Mucosa of descending colon (tissue), 3 donors: ENCODE measurements at regions not wholly inside any gene's neighbourhood (a gene's known extent, or its start where the extent isn't known, plus 50 kb on each side); places are given as distances from the start of the nearest gene placed in this dataset.

Experiments
- ATAC-seq: fragments of 200-7000 bp; cut with Tn5 transposase; one replicate; pipeline ENCODE4 v1.9.1; 2020; ENCODE audit warnings: mild to moderate bottlenecking, moderate library complexity
- DNase-seq, 3 donors: peaks; one replicate each; pipeline ENCODE4 v3.0.0-alpha.2; 2020
- H3K36me3 ChIP-seq: fragments of 200-600 bp; one replicate; pipeline ENCODE4 v1.8.0; 2021; ENCODE audit warnings: low read depth, mild to moderate bottlenecking
- H3K4me1 ChIP-seq: fragments of 200-600 bp; one replicate; pipeline ENCODE4 v1.8.0; 2021; ENCODE audit warnings: low read depth, mild to moderate bottlenecking
- H3K4me3 ChIP-seq: fragments of 200-600 bp; one replicate; pipeline ENCODE4 v1.8.0; 2021; ENCODE audit warnings: mild to moderate bottlenecking
- H3K9me3 ChIP-seq: fragments of 200-600 bp; one replicate; pipeline ENCODE4 v1.8.0; 2021; ENCODE audit warnings: mild to moderate bottlenecking
- intact Hi-C, 2 donors: fragments of 100-400 bp; cut with DNase I in 1 of 2; cut with micrococcal nuclease in 1 of 2; formaldehyde crosslinking; loops; one replicate each; pipeline versions ENCODE4 v1.11.0 to v1.11.1; 2022; cut with DNase I, micrococcal nuclease
- TF ChIP-seq, protein P1 (sequence below): fragments of 200-600 bp; IDR thresholded peaks from one replicate; pipeline ENCODE4 v1.8.0; 2022; ENCODE audit warnings: antibody characterized with exemption, mild to moderate bottlenecking
- donor health status: DM: no; HTN: no; CAD: no; lungs with moderate emphysema.
- donor health status: DM: no; HTN: no; CAD: no.
- donor health status: DM: no; HTN: yes; CAD: no.

DNA sequence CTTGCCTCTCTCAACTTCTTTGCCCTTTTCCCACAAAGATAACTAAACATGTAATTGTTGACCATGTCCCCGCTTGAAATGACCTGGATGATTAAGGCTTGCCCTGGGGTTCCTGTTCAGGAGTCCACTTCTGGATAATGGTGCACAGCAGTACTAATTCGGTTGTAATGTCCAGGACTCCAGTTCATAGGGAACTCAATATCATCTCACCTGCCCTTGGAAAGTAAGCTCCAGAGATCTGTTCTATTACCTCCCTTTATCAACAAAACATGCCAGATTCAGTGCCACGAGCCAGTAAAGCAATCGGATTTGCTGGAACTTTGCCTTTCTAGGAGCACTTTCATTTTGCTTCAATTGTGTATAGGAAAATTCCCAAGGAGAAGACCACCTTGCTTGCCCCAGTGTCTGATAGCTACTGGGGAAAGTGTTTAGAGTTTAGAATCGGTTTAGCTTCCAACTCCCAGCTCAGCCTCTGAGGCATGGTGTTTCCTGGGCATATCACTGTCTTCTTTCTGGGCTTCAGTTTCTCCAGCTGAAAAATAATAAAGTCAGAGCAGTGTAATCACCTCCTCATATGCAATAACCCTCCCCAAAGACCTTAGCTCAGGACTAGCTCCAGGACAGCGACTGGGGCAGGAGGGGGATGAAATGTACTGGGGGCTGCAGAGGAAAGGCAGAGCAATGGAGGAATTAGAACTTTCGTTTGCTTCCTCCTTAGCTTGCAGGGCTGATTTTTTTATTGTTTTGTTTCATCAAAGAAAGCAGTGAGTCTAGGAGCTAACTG, 162.6 kb upstream of the CYRIA start:
- Histone ChIP-seq H3K4me1 (no peaks in the 10 kb centered on the region), H3K9me3 (no peaks in the 10 kb centered on the region), H3K36me3 (no peaks in the 10 kb centered on the region), H3K4me3 (no peak overlapping the region)
- intact Hi-C loops, result no loop called here
- DNase-seq (no peak), ATAC-seq (no peak)
- TF ChIP-seq, protein P1, sequence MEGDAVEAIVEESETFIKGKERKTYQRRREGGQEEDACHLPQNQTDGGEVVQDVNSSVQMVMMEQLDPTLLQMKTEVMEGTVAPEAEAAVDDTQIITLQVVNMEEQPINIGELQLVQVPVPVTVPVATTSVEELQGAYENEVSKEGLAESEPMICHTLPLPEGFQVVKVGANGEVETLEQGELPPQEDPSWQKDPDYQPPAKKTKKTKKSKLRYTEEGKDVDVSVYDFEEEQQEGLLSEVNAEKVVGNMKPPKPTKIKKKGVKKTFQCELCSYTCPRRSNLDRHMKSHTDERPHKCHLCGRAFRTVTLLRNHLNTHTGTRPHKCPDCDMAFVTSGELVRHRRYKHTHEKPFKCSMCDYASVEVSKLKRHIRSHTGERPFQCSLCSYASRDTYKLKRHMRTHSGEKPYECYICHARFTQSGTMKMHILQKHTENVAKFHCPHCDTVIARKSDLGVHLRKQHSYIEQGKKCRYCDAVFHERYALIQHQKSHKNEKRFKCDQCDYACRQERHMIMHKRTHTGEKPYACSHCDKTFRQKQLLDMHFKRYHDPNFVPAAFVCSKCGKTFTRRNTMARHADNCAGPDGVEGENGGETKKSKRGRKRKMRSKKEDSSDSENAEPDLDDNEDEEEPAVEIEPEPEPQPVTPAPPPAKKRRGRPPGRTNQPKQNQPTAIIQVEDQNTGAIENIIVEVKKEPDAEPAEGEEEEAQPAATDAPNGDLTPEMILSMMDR, result no peak

DNA sequence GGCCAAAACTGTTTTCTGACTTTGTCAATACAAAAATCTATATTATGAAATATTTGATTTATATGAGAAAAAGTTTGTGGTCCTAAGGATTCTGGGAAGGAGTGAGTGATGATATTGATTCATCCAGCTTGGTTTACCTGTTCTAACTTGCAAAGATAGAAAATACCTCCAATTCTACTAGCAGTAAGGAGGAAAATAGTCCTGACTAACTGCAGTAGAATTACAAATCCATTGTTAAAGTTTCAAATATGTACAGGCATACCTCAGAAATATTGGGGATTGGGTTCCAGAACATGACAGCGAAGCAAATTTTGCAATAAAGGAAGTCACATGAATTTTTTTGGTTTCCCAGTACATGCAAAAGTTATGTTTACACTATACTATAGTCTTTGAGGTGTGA, 158.8 kb upstream of the CYRIA start:
- no peak overlapping the region for H3K4me3 ChIP-seq
- H3K4me1 ChIP-seq, result no peaks in the 10 kb centered on the region
- no peaks in the 10 kb centered on the region for H3K9me3 ChIP-seq
- H3K36me3 ChIP-seq, result no peaks in the 10 kb centered on the region
- no peak for DNase-seq
- no peak for ATAC-seq
- intact Hi-C loops, result no loop called here
- TF ChIP-seq, protein P1, result no peak

DNA sequence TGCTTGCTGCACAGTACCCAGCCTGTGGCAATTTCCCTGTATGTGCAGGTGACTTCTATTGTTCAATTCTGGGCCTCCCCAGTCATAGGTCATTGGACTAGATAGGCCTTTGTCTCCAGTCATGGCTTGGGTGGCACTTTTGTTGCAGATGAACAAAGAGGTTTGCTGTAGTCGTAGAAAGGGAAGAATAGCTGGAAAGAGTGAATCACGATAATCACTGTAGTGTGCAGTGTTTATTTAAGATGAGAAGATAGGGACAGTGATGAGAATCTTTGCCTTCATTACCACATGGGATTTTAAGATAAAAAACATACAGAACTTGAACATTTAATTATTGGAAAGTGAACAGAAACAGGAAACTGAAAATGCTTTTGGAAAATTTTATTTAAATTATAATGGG, 156.1 kb upstream of the CYRIA start:
- ATAC-seq (no peak), DNase-seq (no peak)
- TF ChIP-seq, protein P1, result no peak
- Histone ChIP-seq H3K9me3 (no peaks in the 10 kb centered on the region), H3K36me3 (no peaks in the 10 kb centered on the region), H3K4me1 (no peaks in the 10 kb centered on the region), H3K4me3 (no peak overlapping the region)
- intact Hi-C loops, result no loop called here

DNA sequence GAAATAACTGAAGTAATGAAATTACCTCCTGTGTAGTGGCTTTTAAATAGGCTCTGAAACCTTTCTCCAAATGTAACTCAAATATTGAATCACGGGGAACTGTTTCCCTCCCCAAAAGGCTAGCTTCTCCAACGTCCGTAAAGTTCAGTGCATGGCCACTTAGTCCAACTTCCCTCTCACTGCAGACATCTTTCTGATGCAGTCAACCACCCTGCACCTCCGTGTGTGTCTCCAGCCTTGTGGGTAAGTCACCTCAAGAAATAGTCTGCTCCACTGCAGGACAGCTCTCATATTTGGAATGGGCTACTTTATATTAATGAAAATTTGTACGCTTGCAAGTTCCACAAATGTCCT, 152.5 kb upstream of the CYRIA start:
- no peak overlapping the region for H3K4me3 ChIP-seq
- H3K36me3 ChIP-seq, result no peaks in the 10 kb centered on the region
- intact Hi-C loops, result no loop called here
- TF ChIP-seq, protein P1, result no peak
- no peaks in the 10 kb centered on the region for H3K9me3 ChIP-seq
- DNase-seq, result no peak
- H3K4me1 ChIP-seq, result no peaks in the 10 kb centered on the region
- no peak for ATAC-seq

DNA sequence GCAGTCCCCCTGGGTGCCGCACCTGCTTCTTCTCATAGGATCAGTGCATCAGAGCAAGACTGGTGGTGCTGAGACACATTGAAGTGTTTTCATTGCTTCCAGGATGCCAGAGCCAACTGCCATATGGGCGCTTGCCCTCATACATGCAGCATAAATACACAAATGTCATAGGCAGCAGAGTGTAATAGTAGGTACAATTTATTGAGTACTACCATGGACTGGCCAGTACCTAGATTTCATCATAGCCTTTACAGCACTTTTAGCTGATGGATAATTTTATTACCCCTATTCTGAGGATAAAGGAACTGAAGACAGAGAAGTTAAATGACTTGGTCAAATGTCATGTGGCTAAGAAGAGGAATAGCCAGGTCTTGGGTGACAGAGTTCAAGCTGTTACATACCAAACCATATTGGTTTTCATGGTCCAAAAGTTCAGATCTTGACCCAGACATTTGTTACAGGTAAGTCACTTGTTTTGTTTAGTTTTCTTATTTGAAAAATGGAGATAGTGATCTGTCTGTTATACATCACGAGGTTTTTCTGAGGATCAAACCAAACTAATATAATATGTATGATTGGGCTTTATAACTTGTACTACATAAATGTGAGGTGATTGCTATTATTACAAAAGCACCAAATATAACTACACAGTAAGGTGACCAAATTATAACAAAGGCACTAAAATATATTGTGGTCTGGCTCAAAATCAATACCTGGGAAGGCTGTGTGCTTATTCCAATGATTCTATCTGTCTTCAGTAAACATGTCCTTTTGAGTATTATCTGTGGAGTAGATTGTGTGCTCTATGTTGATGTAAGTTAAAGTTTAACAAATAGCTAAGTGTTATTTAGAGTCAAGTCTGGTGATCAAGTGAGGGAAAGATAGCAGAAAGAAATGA, 151.9 kb upstream of the CYRIA start:
- Histone ChIP-seq H3K9me3 (no peaks in the 10 kb centered on the region), H3K36me3 (no peaks in the 10 kb centered on the region), H3K4me3 (no peak overlapping the region), H3K4me1 (no peaks in the 10 kb centered on the region)
- TF ChIP-seq, protein P1, result no peak
- ATAC-seq, result no peak
- DNase-seq, result no peak
- intact Hi-C loops, result no loop called here
